Lower leg skin (tissue), 4 donors: ENCODE measurements at regions not wholly inside any gene's neighbourhood (a gene's known extent, or its start where the extent isn't known, plus 50 kb on each side); places are given as distances from the start of the nearest gene placed in this dataset.

Experiments used
- DNase-seq, 2 donors: peaks; one replicate each; pipeline ENCODE4 v3.0.0-alpha.2; 2019; ENCODE audit warnings: low spot score in 2 of 2
- H3K4me3 ChIP-seq: fragments of 200-600 bp; sonication (generic); 2 replicates; pipeline ENCODE4 v1.5.1; 2017; ENCODE audit warnings: mild to moderate bottlenecking, low read depth; ENCODE audit not compliant: poor library complexity, severe bottlenecking
- CTCF ChIP-seq, 3 donors: fragments of 450-650 bp; IDR thresholded peaks; one replicate each; pipeline ENCODE4 v1.5.1; 2016; ENCODE audit warnings: antibody characterized with exemption in 3 of 3, mild to moderate bottlenecking in 3 of 3, moderate library complexity in 2 of 3
- POLR2A ChIP-seq, 2 donors: fragments of 450-650 bp; IDR thresholded peaks; one replicate each; pipeline ENCODE4 v1.6.1; 2016 to 2017; ENCODE audit warnings: antibody characterized with exemption in 2 of 2, mild to moderate bottlenecking in 1 of 2, moderate library complexity in 1 of 2
- WGBS, 2 donors: methylation state at CpG; one replicate each; pipeline ENCODE4 v1.1.5; 2018; 5-methylcytosine and 5-hydroxymethylcytosine counted together
- intact Hi-C: fragments of 100-400 bp; cut with DNase I; formaldehyde crosslinking; loops from one replicate; pipeline ENCODE4 v1.15.0; 2023; ENCODE audit warnings: low total_unique reads

GRCh38 chr10:107546986-107547385 lies 382.5 kb upstream of the SORCS1 start:
- intact Hi-C loops, result no loop called here
- TF ChIP-seq POLR2A (IDR thresholded peaks at IDR 0.05) (no peak), CTCF (IDR thresholded peaks at IDR 0.05) (no peak)
- WGBS, 2 donors, result 80 to 81% methylated on average over 5 of the region's 5 CpGs

GRCh38 chr10:107546284-107546683 lies 381.8 kb upstream of the SORCS1 start:
- intact Hi-C loops, result no loop called here
- WGBS, 2 donors, result 16 to 30% methylated on average over 1 of the region's 1 CpG
- DNase-seq, result no peak

More at GRCh38 chr10:107546986-107547385, 382.5 kb upstream of the SORCS1 start:
- no peak overlapping the region for H3K4me3 ChIP-seq
- DNase-seq, result no peak

GRCh38 chr10:107545717-107546116 lies 381.2 kb upstream of the SORCS1 start:
- TF ChIP-seq POLR2A (IDR thresholded peaks at IDR 0.05), result no peak
- TF ChIP-seq CTCF (IDR thresholded peaks at IDR 0.05), result no peak
- H3K4me3 ChIP-seq, result no peak overlapping the region
- no peak for DNase-seq
- intact Hi-C loops, result no loop called here
- WGBS, 2 donors, result 91 to 95% methylated on average over 18 of the region's 18 CpGs

More at GRCh38 chr10:107546284-107546683, 381.8 kb upstream of the SORCS1 start:
- no peak for TF ChIP-seq POLR2A (IDR thresholded peaks at IDR 0.05)
- no peak for TF ChIP-seq CTCF (IDR thresholded peaks at IDR 0.05)
- no peak overlapping the region for H3K4me3 ChIP-seq

- WGBS, 2 donors, result 87 to 89% methylated on average over 11 of the region's 14 CpGs
- DNase-seq, result no peak
- intact Hi-C loops, result no loop called here
- no peak overlapping the region for H3K4me3 ChIP-seq
- TF ChIP-seq CTCF (IDR thresholded peaks at IDR 0.05), result no peak
- TF ChIP-seq POLR2A (IDR thresholded peaks at IDR 0.05), result no peak
Observed at GRCh38 chr10:107544706-107545520, 380.4 kb upstream of the SORCS1 start.

- no peak for DNase-seq
- intact Hi-C loops, result no loop called here
- TF ChIP-seq POLR2A (IDR thresholded peaks at IDR 0.05), result no peak
- TF ChIP-seq CTCF (IDR thresholded peaks at IDR 0.05), result no peak
- 71 to 79% methylated on average over 5 of the region's 5 CpGs for WGBS, 2 donors
- H3K4me3 ChIP-seq, result no peak overlapping the region
Observed at GRCh38 chr10:107542607-107543006, 378.1 kb upstream of the SORCS1 start.
